ENCODE measurements at regions not wholly inside any gene's neighbourhood (a gene's known extent, or its start where the extent isn't known, plus 50 kb on each side); places are given as distances from the start of the nearest gene placed in this dataset.
"Not testable (repeated sequence)": the region's sequence is repeated elsewhere in the genome, so short reads cannot be mapped to it uniquely, and the experiment has no call there.

DNA sequence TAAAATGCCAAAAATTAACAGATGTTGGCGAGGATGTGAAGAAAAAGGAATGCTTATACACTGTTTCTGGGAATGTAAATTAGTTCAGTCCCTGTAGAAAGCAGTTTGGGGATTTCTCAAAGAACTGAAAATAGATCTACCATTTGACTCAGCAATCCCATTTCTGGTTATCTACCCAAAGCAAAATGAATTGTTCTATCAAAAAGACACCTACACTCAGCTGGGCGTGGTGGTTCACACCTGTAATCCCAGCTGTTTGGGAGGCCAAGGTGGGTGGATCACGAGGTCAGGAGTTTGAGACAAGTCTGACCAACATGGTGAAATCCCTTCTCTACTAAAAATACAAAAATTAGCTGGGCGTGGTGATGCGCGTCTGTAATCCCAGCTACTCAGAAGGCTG is 279.3 kb upstream of the PDE3A start:
- 100% methylated on average over 1 of the region's 6 CpGs; no CpG with 5 or more reads in 1 of the 2 experiments for WGBS, 2 experiments (ENCODE audit: insufficient coverage in 2 of 2)
- Histone ChIP-seq H3K36me3 (ENCODE audit: control insufficient read depth, insufficient read depth, low read length) (no peaks in the 10 kb centered on the region), H3K27ac (ENCODE audit: low read depth, low read length, severe bottlenecking) (no peak overlapping the region)

DNA sequence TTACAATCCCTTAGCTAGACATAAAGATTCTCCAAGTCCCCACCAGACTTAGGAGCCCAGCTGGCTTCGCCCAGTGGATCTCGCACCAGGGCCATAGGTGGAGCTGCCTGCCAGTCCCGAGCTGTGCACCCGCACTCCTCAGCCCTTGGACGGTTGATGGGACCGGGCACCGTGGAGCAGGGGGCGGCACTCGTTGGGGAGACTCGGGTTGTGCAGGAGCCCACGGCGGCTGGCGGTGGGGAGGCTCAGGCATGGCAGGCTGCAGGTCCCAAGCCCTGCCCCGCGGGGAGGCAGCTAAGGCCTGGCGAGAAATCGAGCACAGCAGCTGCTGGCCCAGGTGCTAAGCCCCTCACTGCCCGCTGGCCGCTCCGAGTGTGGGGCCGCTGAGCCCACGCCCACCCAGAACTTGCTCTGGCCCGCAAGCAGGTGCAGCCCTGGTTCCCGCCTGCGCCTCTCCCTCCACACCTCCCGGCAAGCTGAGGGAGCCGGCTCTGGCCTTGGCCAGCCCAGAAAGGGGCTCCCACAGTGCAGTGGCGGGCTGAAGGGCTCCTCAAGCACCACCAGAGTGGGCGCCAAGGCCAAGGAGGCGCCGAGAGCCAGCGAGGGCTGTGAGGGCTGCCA is 275.0 kb upstream of the PDE3A start:
- H3K9me3 ChIP-seq (ENCODE audit: control insufficient read depth, low read length); H3K36me3 ChIP-seq (ENCODE audit: control insufficient read depth, insufficient read depth, low read length); H3K27ac ChIP-seq (ENCODE audit: low read depth, low read length, severe bottlenecking); H3K4me3 ChIP-seq (ENCODE audit: extremely low read depth, insufficient read depth, low read length, poor library complexity, severe bottlenecking); H3K4me1 ChIP-seq (ENCODE audit: control insufficient read depth, insufficient read depth, low read length, poor library complexity, severe bottlenecking): not testable (repeated sequence)
- 88 to 91% methylated on average over 14 to 21 of the region's 32 CpGs for WGBS, 2 experiments (ENCODE audit: insufficient coverage in 2 of 2)

More for the DNA sequence above, 279.3 kb upstream of the PDE3A start:
- Histone ChIP-seq H3K4me3 (ENCODE audit: extremely low read depth, insufficient read depth, low read length, poor library complexity, severe bottlenecking) (no peak overlapping the region), H3K9me3 (ENCODE audit: control insufficient read depth, low read length) (no peaks in the 10 kb centered on the region), H3K4me1 (ENCODE audit: control insufficient read depth, insufficient read depth, low read length, poor library complexity, severe bottlenecking) (no peaks in the 10 kb centered on the region)

DNA sequence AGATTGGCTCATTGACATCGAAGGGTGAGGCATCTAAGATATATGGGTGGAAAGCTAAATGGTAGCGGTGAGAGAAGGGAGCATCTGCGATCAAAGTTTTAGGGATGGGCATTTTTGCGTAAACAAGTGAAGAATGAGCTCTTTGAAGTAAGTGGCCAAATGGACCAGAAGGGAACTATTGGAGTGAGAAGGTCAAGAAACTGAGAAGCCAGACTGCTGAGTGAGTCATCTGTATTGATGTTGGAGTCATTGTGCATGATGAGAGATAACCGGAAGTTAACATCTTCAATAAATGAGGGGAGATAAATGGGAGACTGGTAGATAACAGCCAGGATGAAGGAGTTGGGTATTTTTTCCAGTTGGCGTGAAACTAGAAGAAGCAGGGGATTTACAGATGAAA is 271.9 kb upstream of the PDE3A start:
- no peaks in the 10 kb centered on the region for H3K4me1 ChIP-seq (ENCODE audit: control insufficient read depth, insufficient read depth, low read length, poor library complexity, severe bottlenecking)
- 94 to 95% methylated on average over 6 of the region's 6 CpGs for WGBS, 2 experiments (ENCODE audit: insufficient coverage in 2 of 2)
- peaks cover 4% of the 10 kb centered on the region for H3K9me3 ChIP-seq (ENCODE audit: control insufficient read depth, low read length)
- H3K27ac ChIP-seq (ENCODE audit: low read depth, low read length, severe bottlenecking): no peak overlapping the region
- no peaks in the 10 kb centered on the region for H3K36me3 ChIP-seq (ENCODE audit: control insufficient read depth, insufficient read depth, low read length)
- no peak overlapping the region for H3K4me3 ChIP-seq (ENCODE audit: extremely low read depth, insufficient read depth, low read length, poor library complexity, severe bottlenecking)

DNA sequence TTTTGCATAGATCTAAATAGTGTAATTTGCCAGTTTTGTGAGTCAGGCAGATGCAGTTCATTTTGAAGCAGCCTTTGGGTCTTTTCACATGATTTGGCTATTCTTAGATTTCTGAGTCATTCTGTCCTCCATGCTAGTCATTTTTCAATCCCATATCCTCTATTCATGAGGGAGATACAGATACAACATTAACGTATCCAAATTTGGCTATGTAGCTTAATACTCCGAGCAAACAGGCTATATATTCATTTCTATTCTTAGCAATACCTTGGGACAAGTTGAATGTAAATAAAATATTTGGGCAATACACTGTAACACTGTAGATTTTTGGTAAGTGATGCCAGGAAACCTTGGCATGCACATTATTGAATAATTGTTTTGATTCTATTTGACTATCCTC is 270.7 kb upstream of the PDE3A start:
- no CpG with 5 or more reads among the region's 2 CpGs for WGBS, 2 experiments (ENCODE audit: insufficient coverage in 2 of 2)
- H3K4me1 ChIP-seq (ENCODE audit: control insufficient read depth, insufficient read depth, low read length, poor library complexity, severe bottlenecking): no peaks in the 10 kb centered on the region
- no peak overlapping the region for H3K4me3 ChIP-seq (ENCODE audit: extremely low read depth, insufficient read depth, low read length, poor library complexity, severe bottlenecking)

DNA sequence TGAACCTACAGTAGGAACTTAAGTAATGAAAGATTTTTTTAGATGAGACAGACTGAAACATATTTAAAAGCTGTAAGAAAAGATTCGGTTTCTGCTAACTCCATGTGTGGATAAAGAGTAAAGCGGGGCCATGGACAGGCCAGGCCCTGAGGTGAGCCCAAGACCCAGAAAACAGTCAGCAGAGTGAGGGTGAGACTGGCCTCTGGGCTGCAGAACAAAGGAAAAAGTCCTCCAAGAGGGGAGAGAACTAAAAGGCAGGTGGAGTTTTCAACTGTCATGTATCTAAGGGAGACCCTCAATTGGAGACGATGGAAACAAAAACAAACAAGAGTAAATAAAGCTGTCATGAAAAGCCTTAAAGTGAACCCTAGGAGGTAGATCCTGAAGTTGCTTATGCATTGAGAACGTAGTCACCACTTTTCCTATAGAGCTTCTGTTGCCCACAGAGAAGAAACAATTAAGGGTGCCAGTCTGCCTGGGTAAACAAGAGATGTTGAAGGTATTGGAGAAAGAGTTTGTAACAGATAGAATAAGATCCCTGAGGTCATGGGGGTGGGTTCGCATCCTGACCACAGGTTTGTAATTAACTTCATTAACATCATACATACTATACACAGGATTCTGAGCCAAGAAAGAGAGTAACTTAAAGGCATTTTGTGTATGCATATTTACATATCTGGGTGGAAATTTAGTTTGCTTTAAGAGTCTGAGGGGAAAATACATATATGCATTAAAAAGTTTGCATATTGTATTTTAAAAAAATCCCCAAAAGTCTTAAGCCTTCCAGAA is 268.7 kb upstream of the PDE3A start:
- H3K4me3 ChIP-seq (ENCODE audit: extremely low read depth, insufficient read depth, low read length, poor library complexity, severe bottlenecking): no peak overlapping the region
- peaks cover 4% of the 10 kb centered on the region for H3K9me3 ChIP-seq (ENCODE audit: control insufficient read depth, low read length)
- no peaks in the 10 kb centered on the region for H3K36me3 ChIP-seq (ENCODE audit: control insufficient read depth, insufficient read depth, low read length)
- H3K4me1 ChIP-seq (ENCODE audit: control insufficient read depth, insufficient read depth, low read length, poor library complexity, severe bottlenecking): no peaks in the 10 kb centered on the region
- WGBS, 2 experiments (ENCODE audit: insufficient coverage in 2 of 2): 68 to 75% methylated on average over 3 to 4 of the region's 5 CpGs
- no peak overlapping the region for H3K27ac ChIP-seq (ENCODE audit: low read depth, low read length, severe bottlenecking)

More for the DNA sequence above, 270.7 kb upstream of the PDE3A start:
- Histone ChIP-seq H3K36me3 (ENCODE audit: control insufficient read depth, insufficient read depth, low read length) (no peaks in the 10 kb centered on the region), H3K9me3 (ENCODE audit: control insufficient read depth, low read length) (peaks cover 4% of the 10 kb centered on the region), H3K27ac (ENCODE audit: low read depth, low read length, severe bottlenecking) (no peak overlapping the region)

DNA sequence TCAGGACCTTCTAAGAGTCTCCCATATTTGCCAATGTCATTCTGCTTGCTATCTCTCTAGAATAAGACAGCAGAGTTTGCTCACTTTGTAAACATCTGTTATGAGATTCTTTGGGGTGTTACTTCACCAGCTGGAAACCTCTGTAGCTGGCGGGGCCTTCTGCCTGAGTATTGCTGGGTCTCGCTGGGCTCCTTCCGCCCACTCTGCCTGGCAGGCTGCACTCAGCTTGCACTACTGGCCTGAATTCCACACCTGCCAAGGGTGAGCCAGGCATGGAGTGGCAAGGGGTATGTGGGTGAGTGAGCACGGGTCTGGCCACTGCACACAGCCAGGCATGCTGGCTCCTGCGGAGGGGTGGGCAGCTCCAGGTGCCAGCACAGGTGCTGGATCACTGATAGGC is 267.3 kb upstream of the PDE3A start:
- Histone ChIP-seq H3K36me3 (ENCODE audit: control insufficient read depth, insufficient read depth, low read length) (no peaks in the 10 kb centered on the region), H3K9me3 (ENCODE audit: control insufficient read depth, low read length) (peaks cover 4% of the 10 kb centered on the region), H3K27ac (ENCODE audit: low read depth, low read length, severe bottlenecking) (no peak overlapping the region), H3K4me3 (ENCODE audit: extremely low read depth, insufficient read depth, low read length, poor library complexity, severe bottlenecking) (no peak overlapping the region), H3K4me1 (ENCODE audit: control insufficient read depth, insufficient read depth, low read length, poor library complexity, severe bottlenecking) (no peaks in the 10 kb centered on the region)
- WGBS, 2 experiments (ENCODE audit: insufficient coverage in 2 of 2): 90 to 92% methylated on average over 4 to 5 of the region's 5 CpGs

DNA sequence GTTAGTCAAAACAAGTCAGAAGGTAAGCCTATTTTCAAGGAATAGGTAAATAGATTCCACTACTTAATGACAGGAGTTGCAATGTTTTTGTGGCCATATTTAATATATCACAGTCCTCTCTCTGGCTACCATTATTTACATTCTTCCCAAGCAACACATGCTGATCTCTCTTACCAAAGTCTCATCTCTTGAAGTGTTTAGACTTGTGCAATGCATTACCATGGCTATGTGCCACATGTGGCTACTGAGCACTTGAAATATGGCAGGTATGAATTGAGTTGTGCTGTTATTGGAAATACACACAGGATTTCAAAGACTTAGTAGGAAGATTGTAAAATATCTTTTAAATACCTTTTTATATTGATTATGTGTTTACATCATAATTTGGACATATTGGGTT is 262.4 kb upstream of the PDE3A start:
- Histone ChIP-seq H3K36me3 (ENCODE audit: control insufficient read depth, insufficient read depth, low read length) (no peaks in the 10 kb centered on the region), H3K4me3 (ENCODE audit: extremely low read depth, insufficient read depth, low read length, poor library complexity, severe bottlenecking) (no peak overlapping the region), H3K27ac (ENCODE audit: low read depth, low read length, severe bottlenecking) (no peak overlapping the region), H3K4me1 (ENCODE audit: control insufficient read depth, insufficient read depth, low read length, poor library complexity, severe bottlenecking) (no peaks in the 10 kb centered on the region), H3K9me3 (ENCODE audit: control insufficient read depth, low read length) (no peaks in the 10 kb centered on the region)

DNA sequence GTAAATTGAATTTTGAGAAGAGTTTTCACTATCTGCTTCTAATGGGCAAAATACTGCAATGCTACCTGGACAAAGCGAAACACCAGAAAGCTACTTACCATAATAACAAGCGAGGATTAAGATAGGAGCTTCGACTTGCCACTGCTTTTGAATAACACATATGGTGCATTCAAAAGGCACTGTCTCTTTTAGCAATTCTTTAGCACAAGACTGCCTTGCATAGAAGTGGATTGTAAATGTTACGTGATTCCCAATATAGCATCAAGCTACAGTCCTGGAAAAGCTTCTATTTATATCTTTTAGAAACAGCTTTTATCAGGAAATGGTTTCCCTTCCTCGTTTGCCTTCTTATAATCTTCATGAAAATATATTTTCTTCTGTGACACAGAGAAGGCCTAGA is 258.7 kb upstream of the PDE3A start:
- H3K9me3 ChIP-seq (ENCODE audit: control insufficient read depth, low read length): no peaks in the 10 kb centered on the region
- no peaks in the 10 kb centered on the region for H3K36me3 ChIP-seq (ENCODE audit: control insufficient read depth, insufficient read depth, low read length)
- no peaks in the 10 kb centered on the region for H3K4me1 ChIP-seq (ENCODE audit: control insufficient read depth, insufficient read depth, low read length, poor library complexity, severe bottlenecking)
- H3K27ac ChIP-seq (ENCODE audit: low read depth, low read length, severe bottlenecking): no peak overlapping the region
- no peak overlapping the region for H3K4me3 ChIP-seq (ENCODE audit: extremely low read depth, insufficient read depth, low read length, poor library complexity, severe bottlenecking)
- 74 to 83% methylated on average over 2 to 3 of the region's 5 CpGs for WGBS, 2 experiments (ENCODE audit: insufficient coverage in 2 of 2)

DNA sequence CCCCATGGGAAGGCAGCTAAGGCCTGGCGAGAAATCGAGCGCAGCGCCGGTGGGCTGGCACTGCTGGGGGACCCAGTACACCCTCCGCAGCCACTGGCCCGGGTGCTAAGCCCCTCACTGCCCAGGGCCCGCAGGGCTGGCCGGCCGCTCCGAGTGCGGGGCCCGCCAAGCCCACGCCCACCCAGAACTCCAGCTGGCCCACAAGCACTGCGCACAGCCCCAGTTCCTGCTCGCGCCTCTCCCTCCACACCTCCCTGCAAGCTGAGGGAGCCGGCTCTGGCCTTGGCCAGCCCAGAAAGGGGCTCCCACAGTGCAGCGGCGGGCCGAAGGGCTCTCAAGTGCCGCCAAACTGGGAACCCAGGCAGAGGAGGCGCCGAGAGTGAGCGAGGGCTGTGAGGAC is 253.0 kb upstream of the PDE3A start:
- 93 to 100% methylated on average over 2 to 12 of the region's 25 CpGs for WGBS, 2 experiments (ENCODE audit: insufficient coverage in 2 of 2)
- not testable (repeated sequence) for H3K36me3 ChIP-seq (ENCODE audit: control insufficient read depth, insufficient read depth, low read length); H3K4me1 ChIP-seq (ENCODE audit: control insufficient read depth, insufficient read depth, low read length, poor library complexity, severe bottlenecking)

DNA sequence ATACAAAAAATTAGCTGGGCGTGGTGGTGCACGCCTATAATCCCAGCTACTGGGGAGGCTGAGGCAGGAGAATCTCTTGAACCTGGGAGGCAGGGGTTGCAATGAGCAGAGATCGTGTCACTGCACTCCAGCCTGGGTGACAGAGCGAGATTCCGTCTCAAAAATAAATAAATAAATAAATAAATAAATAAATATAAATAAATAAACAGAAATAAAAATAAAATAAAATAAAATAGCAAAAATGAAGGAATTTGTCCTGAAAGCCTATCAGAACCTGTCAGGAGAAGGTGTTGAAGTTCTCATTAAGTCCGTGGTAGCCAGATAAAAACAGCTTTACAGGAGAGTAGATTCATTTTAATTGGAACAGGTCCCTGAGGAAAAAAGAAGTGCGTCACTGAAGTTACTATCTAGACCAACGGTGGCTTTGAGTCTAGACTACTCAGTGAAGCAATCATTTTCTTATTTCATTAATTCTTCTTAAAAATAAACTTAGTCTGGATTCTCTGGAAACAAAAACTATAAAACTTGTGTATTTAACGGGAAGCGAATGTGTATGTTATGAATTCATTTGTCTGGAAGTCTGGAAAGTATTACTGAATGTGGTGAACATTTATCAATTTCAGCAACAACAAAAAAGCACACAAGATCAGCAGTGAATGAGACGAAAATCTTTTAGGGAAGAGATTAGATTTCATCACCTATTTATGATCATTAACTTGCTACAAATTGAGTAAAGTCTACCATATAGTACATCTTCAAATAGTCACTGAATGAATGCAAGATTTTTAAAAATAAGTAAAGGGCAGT is 248.5 kb upstream of the PDE3A start:
- no peak overlapping the region for H3K4me3 ChIP-seq (ENCODE audit: extremely low read depth, insufficient read depth, low read length, poor library complexity, severe bottlenecking)
- H3K4me1 ChIP-seq (ENCODE audit: control insufficient read depth, insufficient read depth, low read length, poor library complexity, severe bottlenecking): no peaks in the 10 kb centered on the region
- no peak overlapping the region for H3K27ac ChIP-seq (ENCODE audit: low read depth, low read length, severe bottlenecking)
- no peaks in the 10 kb centered on the region for H3K9me3 ChIP-seq (ENCODE audit: control insufficient read depth, low read length)
- H3K36me3 ChIP-seq (ENCODE audit: control insufficient read depth, insufficient read depth, low read length): no peaks in the 10 kb centered on the region
- 80 to 100% methylated on average over 1 to 2 of the region's 11 CpGs for WGBS, 2 experiments (ENCODE audit: insufficient coverage in 2 of 2)

More for the DNA sequence above, 253.0 kb upstream of the PDE3A start:
- not testable (repeated sequence) for H3K27ac ChIP-seq (ENCODE audit: low read depth, low read length, severe bottlenecking); H3K9me3 ChIP-seq (ENCODE audit: control insufficient read depth, low read length); H3K4me3 ChIP-seq (ENCODE audit: extremely low read depth, insufficient read depth, low read length, poor library complexity, severe bottlenecking)

DNA sequence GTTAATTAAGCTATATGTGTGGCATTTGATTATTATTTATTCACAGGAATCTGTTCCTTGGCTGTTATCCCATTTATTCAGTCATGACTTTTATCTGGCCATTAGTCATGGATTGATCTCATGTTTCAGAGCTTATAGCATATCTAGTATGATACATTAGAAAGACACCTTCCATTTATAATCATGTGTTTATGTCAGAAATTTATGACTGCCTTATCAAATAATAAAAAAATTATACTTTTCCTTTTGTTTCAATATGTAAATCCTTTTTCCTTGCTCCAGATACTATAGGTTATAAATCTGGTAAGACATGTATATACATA is 248.0 kb upstream of the PDE3A start:
- H3K9me3 ChIP-seq (ENCODE audit: control insufficient read depth, low read length): no peaks in the 10 kb centered on the region

More for the DNA sequence above, 248.0 kb upstream of the PDE3A start:
- no peaks in the 10 kb centered on the region for H3K36me3 ChIP-seq (ENCODE audit: control insufficient read depth, insufficient read depth, low read length)
- no peaks in the 10 kb centered on the region for H3K4me1 ChIP-seq (ENCODE audit: control insufficient read depth, insufficient read depth, low read length, poor library complexity, severe bottlenecking)
- H3K27ac ChIP-seq (ENCODE audit: low read depth, low read length, severe bottlenecking): no peak overlapping the region
- no peak overlapping the region for H3K4me3 ChIP-seq (ENCODE audit: extremely low read depth, insufficient read depth, low read length, poor library complexity, severe bottlenecking)
